ENCODE measurements at regions not wholly inside any gene's neighbourhood (a gene's known extent, or its start where the extent isn't known, plus 50 kb on each side); places are given as distances from the start of the nearest gene placed in this dataset.

DNA sequence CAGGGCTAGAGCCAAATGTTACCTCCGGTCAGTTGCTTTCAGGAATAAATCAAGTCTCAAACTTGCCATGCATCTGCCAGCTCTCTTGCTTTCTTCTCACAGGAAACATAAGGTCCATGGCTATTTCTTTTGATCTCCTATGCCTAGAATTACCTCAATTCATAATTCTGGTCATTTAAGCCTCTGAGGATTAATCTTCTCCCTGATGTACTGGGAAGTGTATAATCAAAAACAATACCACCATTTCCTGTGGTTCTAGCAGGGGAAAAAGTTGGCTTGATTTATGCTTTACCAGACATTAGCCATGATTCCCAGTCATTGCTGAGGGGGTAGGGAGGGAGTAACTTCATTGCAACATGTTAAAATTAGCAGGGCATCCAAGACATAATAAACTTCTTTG lies 268.7 kb upstream of the EMCN start:
- no peak overlapping the region for H3K27ac ChIP-seq (ENCODE audit: low read depth, low read length, severe bottlenecking)
- H3K4me3 ChIP-seq (ENCODE audit: extremely low read depth, insufficient read depth, low read length, poor library complexity, severe bottlenecking): no peak overlapping the region
- H3K36me3 ChIP-seq (ENCODE audit: control insufficient read depth, insufficient read depth, low read length): no peaks in the 10 kb centered on the region
- WGBS, 2 experiments (ENCODE audit: insufficient coverage in 2 of 2): 93 to 100% methylated on average over 1 of the region's 1 CpG
- H3K4me1 ChIP-seq (ENCODE audit: control insufficient read depth, insufficient read depth, low read length, poor library complexity, severe bottlenecking): no peaks in the 10 kb centered on the region
- H3K9me3 ChIP-seq (ENCODE audit: control insufficient read depth, low read length): no peaks in the 10 kb centered on the region

DNA sequence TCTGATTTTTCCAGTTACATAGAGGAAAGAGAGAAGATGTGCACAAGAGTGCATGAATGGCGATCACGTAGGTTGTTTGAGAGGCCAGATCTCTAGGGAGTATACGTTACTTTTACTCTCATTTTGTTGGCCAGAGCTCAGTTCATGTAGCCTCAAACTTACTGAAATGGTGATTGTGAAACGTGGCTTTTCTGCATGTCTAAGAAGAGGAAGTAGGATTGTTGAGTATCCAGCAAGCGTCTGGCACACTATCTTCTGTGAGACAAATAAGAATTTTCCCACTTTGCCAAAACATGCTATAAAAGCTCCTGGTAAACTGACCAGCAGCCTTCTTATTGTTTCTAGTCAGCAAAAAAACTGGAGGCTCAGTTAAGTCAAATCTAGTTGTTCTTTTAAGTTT lies 264.5 kb upstream of the EMCN start:
- WGBS, 2 experiments (ENCODE audit: insufficient coverage in 2 of 2): 100% methylated on average over 2 of the region's 5 CpGs
- no peak overlapping the region for H3K27ac ChIP-seq (ENCODE audit: low read depth, low read length, severe bottlenecking)

DNA sequence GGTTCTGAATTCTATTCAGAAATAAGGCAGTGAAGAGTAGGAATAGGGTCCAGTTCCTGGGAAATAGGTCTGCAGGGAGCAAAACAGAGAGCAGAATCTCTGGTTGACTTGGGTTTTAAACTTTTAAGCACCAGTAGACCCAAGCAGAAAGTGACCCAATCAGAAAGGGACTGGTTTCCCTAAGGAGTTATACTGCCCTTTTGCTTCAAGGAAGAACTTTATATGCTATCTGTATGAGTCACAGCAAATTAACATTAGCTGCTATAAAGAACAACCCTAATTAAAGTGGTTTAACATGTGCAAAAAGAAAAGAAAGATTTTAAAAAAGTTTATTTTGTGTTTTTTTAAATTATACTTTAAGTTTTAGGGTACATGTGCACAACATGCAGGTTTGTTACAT lies 263.6 kb upstream of the EMCN start:
- Histone ChIP-seq H3K4me1 (ENCODE audit: control insufficient read depth, insufficient read depth, low read length, poor library complexity, severe bottlenecking) (no peaks in the 10 kb centered on the region), H3K4me3 (ENCODE audit: extremely low read depth, insufficient read depth, low read length, poor library complexity, severe bottlenecking) (no peak overlapping the region), H3K9me3 (ENCODE audit: control insufficient read depth, low read length) (peaks cover 7% of the 10 kb centered on the region), H3K27ac (ENCODE audit: low read depth, low read length, severe bottlenecking) (no peak overlapping the region), H3K36me3 (ENCODE audit: control insufficient read depth, insufficient read depth, low read length) (no peaks in the 10 kb centered on the region)

More for the DNA sequence above, 264.5 kb upstream of the EMCN start:
- Histone ChIP-seq H3K4me1 (ENCODE audit: control insufficient read depth, insufficient read depth, low read length, poor library complexity, severe bottlenecking) (no peaks in the 10 kb centered on the region), H3K9me3 (ENCODE audit: control insufficient read depth, low read length) (peaks cover 4% of the 10 kb centered on the region), H3K4me3 (ENCODE audit: extremely low read depth, insufficient read depth, low read length, poor library complexity, severe bottlenecking) (no peak overlapping the region), H3K36me3 (ENCODE audit: control insufficient read depth, insufficient read depth, low read length) (no peaks in the 10 kb centered on the region)

DNA sequence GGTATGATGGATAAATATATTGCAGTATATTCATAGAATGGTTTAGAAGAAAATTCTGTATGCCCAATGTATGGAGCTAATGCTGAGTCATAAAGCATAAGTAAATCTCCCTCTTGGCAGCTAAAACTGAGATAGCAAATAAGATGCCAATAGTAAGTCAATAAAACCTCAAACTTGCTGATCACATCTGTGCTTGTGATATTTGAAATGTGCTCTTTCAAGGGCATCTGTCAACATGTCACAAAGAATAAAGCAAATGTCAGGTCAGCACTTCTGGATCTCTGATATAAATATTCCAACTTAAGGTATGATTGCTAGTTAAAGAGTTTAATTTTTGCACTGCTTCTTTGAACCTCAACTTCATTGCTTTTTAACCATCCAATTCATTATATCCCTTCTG lies 262.3 kb upstream of the EMCN start:
- H3K27ac ChIP-seq (ENCODE audit: low read depth, low read length, severe bottlenecking): no peak overlapping the region
- H3K4me1 ChIP-seq (ENCODE audit: control insufficient read depth, insufficient read depth, low read length, poor library complexity, severe bottlenecking): no peaks in the 10 kb centered on the region
- no peak overlapping the region for H3K4me3 ChIP-seq (ENCODE audit: extremely low read depth, insufficient read depth, low read length, poor library complexity, severe bottlenecking)
- H3K36me3 ChIP-seq (ENCODE audit: control insufficient read depth, insufficient read depth, low read length): no peaks in the 10 kb centered on the region
- peaks cover 7% of the 10 kb centered on the region for H3K9me3 ChIP-seq (ENCODE audit: control insufficient read depth, low read length)

DNA sequence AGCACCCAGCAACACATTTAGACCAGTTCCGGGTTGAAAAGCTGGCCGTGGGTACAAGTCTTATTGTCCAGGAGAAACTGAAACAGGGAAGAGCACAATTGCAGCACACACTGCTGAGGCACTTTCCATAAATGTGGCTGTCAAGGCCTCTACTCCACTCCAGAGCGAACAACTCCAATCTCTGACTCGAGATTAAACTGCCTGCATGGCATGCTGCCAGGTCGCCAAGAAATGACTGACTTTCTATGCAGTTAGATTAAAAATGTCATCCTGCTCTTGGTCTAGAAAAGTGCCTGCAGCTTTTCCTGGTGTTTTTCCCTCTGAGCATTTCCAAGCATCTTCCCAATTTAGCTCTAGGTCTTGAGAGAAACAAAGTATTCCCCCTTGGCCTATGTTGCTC lies 260.6 kb upstream of the EMCN start:
- 85 to 100% methylated on average over 5 of the region's 5 CpGs for WGBS, 2 experiments (ENCODE audit: insufficient coverage in 2 of 2)
- Histone ChIP-seq H3K4me1 (ENCODE audit: control insufficient read depth, insufficient read depth, low read length, poor library complexity, severe bottlenecking) (no peaks in the 10 kb centered on the region), H3K9me3 (ENCODE audit: control insufficient read depth, low read length) (peaks cover 7% of the 10 kb centered on the region), H3K36me3 (ENCODE audit: control insufficient read depth, insufficient read depth, low read length) (no peaks in the 10 kb centered on the region), H3K4me3 (ENCODE audit: extremely low read depth, insufficient read depth, low read length, poor library complexity, severe bottlenecking) (no peak overlapping the region), H3K27ac (ENCODE audit: low read depth, low read length, severe bottlenecking) (no peak overlapping the region)

DNA sequence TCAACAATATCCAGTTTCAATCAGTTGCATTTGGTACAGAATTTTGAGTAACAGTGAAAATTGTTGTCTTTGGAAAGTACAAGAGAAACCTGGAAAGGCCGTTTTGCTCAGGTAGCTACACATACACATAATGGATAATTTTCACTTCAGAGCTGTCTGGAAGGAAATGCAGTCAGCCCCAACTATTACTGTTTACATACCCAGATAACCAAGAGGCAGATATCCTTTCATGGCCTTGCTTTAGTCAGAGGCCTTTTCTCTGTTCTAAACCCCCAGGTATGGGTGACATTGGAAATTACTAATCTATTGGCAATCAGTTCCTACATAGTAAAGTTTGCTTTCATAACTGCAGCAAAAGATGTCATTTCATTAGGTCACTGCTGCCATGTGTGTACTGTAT lies 244.9 kb upstream of the EMCN start:
- Histone ChIP-seq H3K27ac (ENCODE audit: low read depth, low read length, severe bottlenecking) (no peak overlapping the region), H3K36me3 (ENCODE audit: control insufficient read depth, insufficient read depth, low read length) (no peaks in the 10 kb centered on the region), H3K4me1 (ENCODE audit: control insufficient read depth, insufficient read depth, low read length, poor library complexity, severe bottlenecking) (no peaks in the 10 kb centered on the region), H3K9me3 (ENCODE audit: control insufficient read depth, low read length) (no peaks in the 10 kb centered on the region), H3K4me3 (ENCODE audit: extremely low read depth, insufficient read depth, low read length, poor library complexity, severe bottlenecking) (no peak overlapping the region)
- 100% methylated on average over 1 of the region's 1 CpG; no CpG with 5 or more reads in 1 of the 2 experiments for WGBS, 2 experiments (ENCODE audit: insufficient coverage in 2 of 2)

DNA sequence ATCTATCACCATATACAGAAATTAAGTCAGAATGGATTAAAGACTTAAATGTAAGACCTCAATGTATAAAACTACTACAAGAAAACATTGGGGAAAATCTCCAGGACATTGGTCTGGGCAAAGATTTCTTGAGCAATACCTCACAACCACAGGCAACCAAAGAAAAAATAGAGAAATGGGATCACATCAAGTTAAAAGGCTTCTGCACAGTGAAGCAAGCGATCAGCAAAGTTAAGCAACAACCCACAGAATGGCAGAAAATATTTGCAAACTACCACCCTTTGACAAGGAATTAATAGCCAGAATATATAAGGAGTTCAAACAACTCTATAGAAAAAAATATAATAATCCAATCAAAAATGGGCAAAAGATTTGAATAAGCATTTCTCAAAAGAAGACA lies 236.9 kb upstream of the EMCN start:
- H3K27ac ChIP-seq (ENCODE audit: low read depth, low read length, severe bottlenecking): no peak overlapping the region
- WGBS, 2 experiments (ENCODE audit: insufficient coverage in 2 of 2): no CpG with 5 or more reads among the region's 1 CpG
- no peaks in the 10 kb centered on the region for H3K4me1 ChIP-seq (ENCODE audit: control insufficient read depth, insufficient read depth, low read length, poor library complexity, severe bottlenecking)
- no peak overlapping the region for H3K4me3 ChIP-seq (ENCODE audit: extremely low read depth, insufficient read depth, low read length, poor library complexity, severe bottlenecking)
- no peaks in the 10 kb centered on the region for H3K36me3 ChIP-seq (ENCODE audit: control insufficient read depth, insufficient read depth, low read length)
- peaks cover 13% of the 10 kb centered on the region for H3K9me3 ChIP-seq (ENCODE audit: control insufficient read depth, low read length)

DNA sequence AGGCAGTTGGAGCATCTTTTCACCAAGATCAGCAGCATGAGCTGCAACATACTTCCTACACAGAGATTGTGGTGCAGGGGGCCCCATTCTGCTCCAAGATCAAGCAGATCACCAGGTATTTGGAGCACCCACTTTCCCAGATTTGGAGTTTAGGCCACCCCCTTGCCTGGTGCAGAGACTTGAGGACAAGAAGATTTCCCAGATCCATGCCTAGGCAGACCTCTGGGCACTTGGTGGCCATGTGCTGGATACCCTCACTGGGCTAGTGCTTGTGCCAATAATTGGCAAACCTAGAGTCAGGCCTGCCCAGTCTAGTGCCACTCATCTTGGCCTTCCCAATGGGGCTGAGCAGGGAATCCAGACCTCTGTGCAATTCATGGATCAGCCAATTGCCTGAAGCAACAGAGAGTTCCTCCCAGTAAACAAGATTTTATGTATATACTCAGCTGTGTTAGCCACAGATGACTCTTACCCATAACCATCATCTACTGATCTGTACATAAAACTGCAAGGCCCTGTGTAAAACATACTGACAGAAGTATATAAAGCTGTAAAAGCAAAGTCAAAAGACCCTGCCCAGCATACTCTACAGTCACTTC lies 228.4 kb upstream of the EMCN start:
- Histone ChIP-seq H3K27ac (ENCODE audit: low read depth, low read length, severe bottlenecking) (no peak overlapping the region), H3K4me1 (ENCODE audit: control insufficient read depth, insufficient read depth, low read length, poor library complexity, severe bottlenecking) (no peaks in the 10 kb centered on the region), H3K36me3 (ENCODE audit: control insufficient read depth, insufficient read depth, low read length) (no peaks in the 10 kb centered on the region), H3K9me3 (ENCODE audit: control insufficient read depth, low read length) (no peaks in the 10 kb centered on the region), H3K4me3 (ENCODE audit: extremely low read depth, insufficient read depth, low read length, poor library complexity, severe bottlenecking) (no peak overlapping the region)

DNA sequence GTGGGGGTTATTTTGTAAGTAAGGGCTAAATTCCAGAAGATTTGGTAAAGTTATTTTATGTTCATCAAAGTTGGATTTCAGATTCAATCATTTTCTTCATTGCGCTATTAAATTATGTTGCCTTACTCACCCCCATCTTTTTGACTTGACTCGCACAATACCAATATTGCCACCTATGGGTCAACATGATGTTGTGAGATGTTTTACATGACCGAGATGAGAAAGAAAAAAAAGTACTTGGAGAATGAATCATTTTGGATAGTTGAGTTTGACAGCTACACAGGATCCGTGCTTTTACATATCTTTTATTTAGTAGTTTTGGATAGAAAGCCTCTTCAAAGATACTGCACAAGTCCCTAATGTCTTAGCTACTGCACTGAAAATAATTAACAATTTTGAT lies 224.2 kb upstream of the EMCN start:
- WGBS, 2 experiments (ENCODE audit: insufficient coverage in 2 of 2): 67% methylated on average over 1 of the region's 4 CpGs; no CpG with 5 or more reads in 1 of the 2 experiments
- Histone ChIP-seq H3K4me3 (ENCODE audit: extremely low read depth, insufficient read depth, low read length, poor library complexity, severe bottlenecking) (no peak overlapping the region), H3K4me1 (ENCODE audit: control insufficient read depth, insufficient read depth, low read length, poor library complexity, severe bottlenecking) (peaks cover 6% of the 10 kb centered on the region)

DNA sequence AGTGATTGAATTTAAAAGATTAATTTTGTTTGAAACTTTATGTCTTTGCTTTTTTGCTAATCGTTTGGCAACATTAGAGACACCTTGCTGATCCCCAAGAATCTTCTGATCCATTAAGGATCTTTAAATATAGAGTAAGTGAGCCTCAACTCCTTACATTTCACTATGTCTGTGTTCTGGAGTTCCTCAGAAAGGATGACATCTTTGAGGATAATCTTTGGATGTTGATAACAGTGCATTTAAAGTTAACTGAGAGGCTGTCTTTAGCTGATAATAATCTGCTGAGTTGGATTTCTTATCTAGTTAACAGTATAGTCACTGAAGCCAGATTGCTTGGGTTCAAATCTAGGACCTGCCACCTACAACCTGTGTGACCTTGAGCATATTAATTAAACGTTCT lies 221.6 kb upstream of the EMCN start:
- Histone ChIP-seq H3K27ac (ENCODE audit: low read depth, low read length, severe bottlenecking) (no peak overlapping the region), H3K9me3 (ENCODE audit: control insufficient read depth, low read length) (no peaks in the 10 kb centered on the region), H3K4me3 (ENCODE audit: extremely low read depth, insufficient read depth, low read length, poor library complexity, severe bottlenecking) (no peak overlapping the region), H3K36me3 (ENCODE audit: control insufficient read depth, insufficient read depth, low read length) (no peaks in the 10 kb centered on the region), H3K4me1 (ENCODE audit: control insufficient read depth, insufficient read depth, low read length, poor library complexity, severe bottlenecking) (peaks cover 13% of the 10 kb centered on the region)
- WGBS, 2 experiments (ENCODE audit: insufficient coverage in 2 of 2): 80 to 100% methylated on average over 1 to 2 of the region's 2 CpGs

More for the DNA sequence above, 224.2 kb upstream of the EMCN start:
- Histone ChIP-seq H3K36me3 (ENCODE audit: control insufficient read depth, insufficient read depth, low read length) (no peaks in the 10 kb centered on the region), H3K9me3 (ENCODE audit: control insufficient read depth, low read length) (no peaks in the 10 kb centered on the region), H3K27ac (ENCODE audit: low read depth, low read length, severe bottlenecking) (no peak overlapping the region)

DNA sequence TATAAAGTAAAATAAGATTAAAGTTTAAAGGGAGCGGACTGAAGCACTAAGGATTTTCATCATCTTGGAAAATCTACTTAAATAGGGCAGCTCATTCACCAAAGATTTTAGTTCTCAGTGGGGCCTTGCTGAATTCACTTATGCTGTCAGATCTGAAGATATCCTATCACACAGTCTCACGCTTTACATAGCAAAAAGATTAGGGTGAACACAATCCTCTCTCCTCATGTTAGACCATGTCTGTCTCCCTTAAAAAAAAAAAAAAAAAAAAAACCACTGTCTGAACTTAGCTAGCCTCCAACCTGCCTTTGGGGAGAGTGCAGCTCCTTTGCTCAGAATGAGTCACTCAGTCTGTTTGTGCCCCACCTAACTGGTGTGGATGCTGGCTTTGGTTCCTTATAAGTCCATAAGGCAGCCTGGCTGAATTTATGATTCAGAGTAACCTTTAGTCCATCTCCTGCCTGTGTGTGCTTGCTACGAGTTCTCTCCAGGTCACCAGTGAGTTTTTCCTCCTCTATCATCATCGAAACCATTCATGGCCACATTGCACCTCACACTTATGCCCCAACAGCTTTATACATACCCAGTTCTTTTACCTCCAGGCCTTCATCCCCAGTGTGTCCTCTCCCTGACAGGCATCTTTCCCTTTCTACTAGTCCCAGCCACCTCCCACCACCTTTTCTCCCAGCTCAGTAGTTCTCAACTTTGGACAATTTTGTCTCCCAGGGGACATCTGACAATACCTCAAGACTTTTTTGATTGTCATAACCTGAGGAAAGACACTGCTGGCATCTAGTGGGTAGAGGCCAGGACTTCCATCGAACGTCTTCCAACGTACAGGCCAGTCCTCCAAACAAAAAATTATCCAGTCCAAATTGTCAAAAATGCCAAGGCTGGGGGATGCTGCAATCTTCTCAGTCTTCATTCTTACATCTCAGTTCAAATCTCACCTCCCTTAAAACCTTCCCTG lies 220.7 kb upstream of the EMCN start:
- 87 to 89% methylated on average over 6 to 7 of the region's 7 CpGs for WGBS, 2 experiments (ENCODE audit: insufficient coverage in 2 of 2)
- Histone ChIP-seq H3K4me3 (ENCODE audit: extremely low read depth, insufficient read depth, low read length, poor library complexity, severe bottlenecking) (no peak overlapping the region), H3K9me3 (ENCODE audit: control insufficient read depth, low read length) (no peaks in the 10 kb centered on the region), H3K4me1 (ENCODE audit: control insufficient read depth, insufficient read depth, low read length, poor library complexity, severe bottlenecking) (peaks cover 13% of the 10 kb centered on the region), H3K36me3 (ENCODE audit: control insufficient read depth, insufficient read depth, low read length) (no peaks in the 10 kb centered on the region), H3K27ac (ENCODE audit: low read depth, low read length, severe bottlenecking) (no peak overlapping the region)

All from mesodermal cell (in vitro differentiated cells).